Hepatocyte (in vitro differentiated cells): ENCODE measurements at regions not wholly inside any gene's neighbourhood (a gene's known extent, or its start where the extent isn't known, plus 50 kb on each side); places are given as distances from the start of the nearest gene placed in this dataset.

ENCODE experiments used
- DNase-seq: peaks from one replicate; pipeline ENCODE4 v3.0.0-alpha.2; 2016; ENCODE audit warnings: low spot score
- H2AFZ ChIP-seq: fragments of 200-600 bp; sonication (generic); 2 replicates; pipeline ENCODE4 v1.6.0; 2016; ENCODE audit warnings: antibody characterized with exemption, mild to moderate bottlenecking
- H3K27ac ChIP-seq: fragments of 200-600 bp; sonication (generic); 2 replicates; pipeline ENCODE4 v1.5.1; 2016; ENCODE audit warnings: mild to moderate bottlenecking
- H3K27me3 ChIP-seq: fragments of 200-600 bp; sonication (generic); 2 replicates; pipeline ENCODE4 v1.6.1; 2016
- H3K36me3 ChIP-seq: fragments of 200-600 bp; sonication (generic); replicated peaks from 2 replicates; pipeline ENCODE4 v1.5.1; 2016; ENCODE audit warnings: low read depth; ENCODE audit not compliant: insufficient read depth
- H3K4me1 ChIP-seq: fragments of 200-600 bp; sonication (generic); 2 replicates; pipeline ENCODE4 v1.5.1; 2016; ENCODE audit warnings: mild to moderate bottlenecking, moderate library complexity; ENCODE audit not compliant: insufficient read depth
- H3K4me2 ChIP-seq: fragments of 200-600 bp; sonication (generic); 2 replicates; pipeline ENCODE4 v1.6.0; 2016
- H3K4me3 ChIP-seq: fragments of 200-600 bp; sonication (generic); 2 replicates; pipeline ENCODE4 v1.5.1; 2016; ENCODE audit warnings: mild to moderate bottlenecking
- H3K79me2 ChIP-seq: fragments of 200-600 bp; sonication (generic); 2 replicates; pipeline ENCODE4 v1.6.0; 2017; ENCODE audit warnings: mild to moderate bottlenecking
- H3K9me2 ChIP-seq: fragments of 200-600 bp; sonication (generic); replicated peaks from 2 replicates; pipeline ENCODE4 v1.6.0; 2017; ENCODE audit warnings: mild to moderate bottlenecking; ENCODE audit not compliant: insufficient read depth
- H3K9me3 ChIP-seq: fragments of 200-600 bp; sonication (generic); 2 replicates; pipeline ENCODE4 v1.5.1; 2016; ENCODE audit warnings: low read depth, mild to moderate bottlenecking
- H4K20me1 ChIP-seq: fragments of 200-600 bp; sonication (generic); 2 replicates; pipeline ENCODE4 v1.6.0; 2016; ENCODE audit warnings: mild to moderate bottlenecking; ENCODE audit not compliant: insufficient read depth, poor library complexity, severe bottlenecking
- CTCF ChIP-seq: fragments of 200-600 bp; sonication (generic); IDR thresholded peaks from 2 replicates; pipeline ENCODE4 v1.5.1; 2016; ENCODE audit warnings: antibody characterized with exemption, mild to moderate bottlenecking; ENCODE audit not compliant: poor library complexity
- EZH2 ChIP-seq: fragments of 200-600 bp; sonication (generic); IDR thresholded peaks from 2 replicates; pipeline ENCODE4 v1.6.1; 2016; ENCODE audit warnings: antibody characterized with exemption, mild to moderate bottlenecking, borderline replicate concordance
- EZH2phosphoT487 ChIP-seq: fragments of 200-600 bp; sonication (generic); IDR thresholded peaks from one replicate; pipeline ENCODE4 v1.6.1; 2018; ENCODE audit warnings: antibody characterized with exemption, mild to moderate bottlenecking, low read depth, moderate library complexity; ENCODE audit not compliant: unreplicated experiment, severe bottlenecking
- WGBS: methylation state at CpG from one replicate; pipeline ENCODE4 v1.1.6; 2016; ENCODE audit warnings: low lambda C conversion rate; ENCODE audit errors: missing lambda C conversion rate; 5-methylcytosine and 5-hydroxymethylcytosine counted together

DNA sequence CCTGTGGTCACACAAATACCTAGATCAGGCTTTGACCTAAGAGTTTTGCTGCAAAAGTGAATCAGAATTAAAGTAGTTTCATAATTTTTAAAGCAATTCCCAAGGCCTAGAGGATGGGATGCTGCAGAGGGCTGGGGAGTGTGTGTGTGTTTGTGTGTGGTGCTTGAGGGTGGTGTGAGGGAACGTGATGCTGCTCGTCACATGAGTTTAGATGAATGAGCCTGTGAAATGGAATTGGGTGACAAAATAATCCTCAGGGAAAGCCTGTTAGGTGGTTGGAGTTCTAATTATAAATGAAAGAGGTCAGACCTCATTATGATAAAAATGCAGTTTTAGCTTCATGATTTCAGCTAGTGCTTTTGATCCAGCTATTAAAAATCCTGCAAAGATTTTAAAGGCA is 87.5 kb upstream of the TMEM170B start:
- 49% methylated on average over 2 of the region's 2 CpGs for WGBS

GRCh38 chr6:11449408-11449807 is 88.1 kb upstream of the TMEM170B start:
- H3K9me3 ChIP-seq: no peaks in the 10 kb centered on the region
- H3K4me1 ChIP-seq: no peaks in the 10 kb centered on the region
- H2AFZ ChIP-seq: no peak overlapping the region
- H3K4me2 ChIP-seq: no peak overlapping the region
- TF ChIP-seq EZH2 (no peak), CTCF (no peak)
- H3K27ac ChIP-seq: no peak overlapping the region
- 81% methylated on average over 2 of the region's 2 CpGs for WGBS
- no peak for DNase-seq
- H3K9me2 ChIP-seq: no peaks in the 10 kb centered on the region
- H3K79me2 ChIP-seq: no peaks in the 10 kb centered on the region
- no peak overlapping the region for H3K4me3 ChIP-seq
- H3K27me3 ChIP-seq: no peaks in the 10 kb centered on the region
- H3K36me3 ChIP-seq: no peaks in the 10 kb centered on the region
- H4K20me1 ChIP-seq: no peaks in the 10 kb centered on the region

More for the DNA sequence above, 87.5 kb upstream of the TMEM170B start:
- DNase-seq: no peak
- Histone ChIP-seq H2AFZ (no peak overlapping the region), H4K20me1 (no peaks in the 10 kb centered on the region), H3K27me3 (no peaks in the 10 kb centered on the region), H3K9me3 (no peaks in the 10 kb centered on the region), H3K4me3 (no peak overlapping the region), H3K36me3 (no peaks in the 10 kb centered on the region), H3K79me2 (no peaks in the 10 kb centered on the region), H3K27ac (no peak overlapping the region), H3K4me2 (no peak overlapping the region), H3K4me1 (no peaks in the 10 kb centered on the region), H3K9me2 (no peaks in the 10 kb centered on the region)
- TF ChIP-seq EZH2phosphoT487 (no peak), EZH2 (no peak), CTCF (no peak)

GRCh38 chr6:11448038-11448437 is 89.5 kb upstream of the TMEM170B start:
- H3K4me3 ChIP-seq: no peak overlapping the region
- H3K27ac ChIP-seq: no peak overlapping the region
- no peak overlapping the region for H3K4me2 ChIP-seq
- no peaks in the 10 kb centered on the region for H3K36me3 ChIP-seq
- no peaks in the 10 kb centered on the region for H3K79me2 ChIP-seq
- no peak for DNase-seq
- TF ChIP-seq CTCF (no peak), EZH2 (no peak), EZH2phosphoT487 (no peak)
- H3K4me1 ChIP-seq: no peaks in the 10 kb centered on the region
- no peaks in the 10 kb centered on the region for H3K9me3 ChIP-seq
- no peaks in the 10 kb centered on the region for H3K9me2 ChIP-seq
- no peaks in the 10 kb centered on the region for H4K20me1 ChIP-seq
- no peak overlapping the region for H2AFZ ChIP-seq
- H3K27me3 ChIP-seq: no peaks in the 10 kb centered on the region

- no peaks in the 10 kb centered on the region for H3K79me2 ChIP-seq
- H3K4me2 ChIP-seq: no peak overlapping the region
- no peaks in the 10 kb centered on the region for H3K36me3 ChIP-seq
- DNase-seq: no peak
- no peaks in the 10 kb centered on the region for H3K4me1 ChIP-seq
- no peak for TF ChIP-seq EZH2phosphoT487
- TF ChIP-seq CTCF: no peak
- TF ChIP-seq EZH2: no peak
- 95% methylated on average over 1 of the region's 1 CpG for whole genome bisulfite sequencing
- H3K9me3 ChIP-seq: no peaks in the 10 kb centered on the region
- no peak overlapping the region for H3K27ac ChIP-seq
- H3K9me2 ChIP-seq: no peaks in the 10 kb centered on the region
- no peaks in the 10 kb centered on the region for H4K20me1 ChIP-seq
- no peak overlapping the region for H2AFZ ChIP-seq
- no peaks in the 10 kb centered on the region for H3K27me3 ChIP-seq
- no peak overlapping the region for H3K4me3 ChIP-seq
Observed at GRCh38 chr6:11447265-11447664, 90.3 kb upstream of the TMEM170B start.
